Trophoblast cell (in vitro differentiated cells and primary cell): ENCODE measurements at regions not wholly inside any gene's neighbourhood (a gene's known extent, or its start where the extent isn't known, plus 50 kb on each side); places are given as distances from the start of the nearest gene placed in this dataset.

ENCODE experiments used
- DNase-seq, 2 donors: peaks; one replicate each; pipeline ENCODE4 v3.0.0-alpha.2; 2016
- H2AFZ ChIP-seq: 2 replicates; pipeline ENCODE4 v1.6.1; 2013; ENCODE audit warnings: low read length, moderate library complexity, mild to moderate bottlenecking; ENCODE audit not compliant: insufficient read depth, poor library complexity
- H2AK5ac ChIP-seq: 2 replicates; pipeline ENCODE4 v1.6.1; 2013; ENCODE audit warnings: mild to moderate bottlenecking, low read length
- H2BK120ac ChIP-seq: 2 replicates; pipeline ENCODE4 v1.6.1; 2013; ENCODE audit warnings: low read length, mild to moderate bottlenecking, moderate library complexity; ENCODE audit not compliant: insufficient read depth, poor library complexity
- H2BK12ac ChIP-seq: 2 replicates; pipeline ENCODE4 v1.6.1; 2013; ENCODE audit warnings: mild to moderate bottlenecking, low read length, moderate library complexity
- H2BK5ac ChIP-seq: 2 replicates; pipeline ENCODE4 v1.6.1; 2013; ENCODE audit warnings: low read length, low read depth, moderate library complexity, mild to moderate bottlenecking; ENCODE audit not compliant: poor library complexity
- H3K14ac ChIP-seq: 2 replicates; pipeline ENCODE4 v1.6.1; 2013; ENCODE audit warnings: mild to moderate bottlenecking, low read length
- H3K18ac ChIP-seq: 2 replicates; pipeline ENCODE4 v1.6.1; 2013; ENCODE audit warnings: mild to moderate bottlenecking, low read length
- H3K23ac ChIP-seq: 2 replicates; pipeline ENCODE4 v1.6.1; 2013; ENCODE audit warnings: low read length
- H3K27ac ChIP-seq: 2 replicates; pipeline ENCODE4 v1.5.1; 2013; ENCODE audit warnings: low read depth, mild to moderate bottlenecking, inconsistent platforms, low read length, moderate library complexity
- H3K27me3 ChIP-seq: 2 replicates; pipeline ENCODE4 v1.6.1; 2013; ENCODE audit warnings: inconsistent platforms, mild to moderate bottlenecking, low read length, moderate library complexity; ENCODE audit not compliant: insufficient read depth
- H3K36me3 ChIP-seq, 2 experiments: 1 replicate in 1 of 2; 2 replicates in 1 of 2; pipeline ENCODE4 v1.6.1; 2013; ENCODE audit warnings: low read length in 2 of 2, mild to moderate bottlenecking in 2 of 2, moderate library complexity in 1 of 2; ENCODE audit not compliant: insufficient read depth in 2 of 2, control insufficient read depth in 1 of 2
- H3K4ac ChIP-seq: 2 replicates; pipeline ENCODE4 v1.6.1; 2013; ENCODE audit warnings: low read depth, mild to moderate bottlenecking, low read length, moderate library complexity
- H3K4me1 ChIP-seq, 2 experiments: 1 replicate in 1 of 2; 2 replicates in 1 of 2; pipeline ENCODE4 v1.6.1; 2013; ENCODE audit warnings: low read length in 2 of 2, mild to moderate bottlenecking in 2 of 2, moderate library complexity in 1 of 2; ENCODE audit not compliant: insufficient read depth in 2 of 2, control insufficient read depth in 1 of 2
- H3K4me2 ChIP-seq: 2 replicates; pipeline ENCODE4 v1.6.1; 2013; ENCODE audit warnings: inconsistent platforms, mild to moderate bottlenecking, low read length, moderate library complexity
- H3K4me3 ChIP-seq: 2 replicates; pipeline ENCODE4 v1.5.1; 2013; ENCODE audit warnings: mild to moderate bottlenecking, low read depth, low read length, inconsistent platforms
- H3K79me1 ChIP-seq: one replicate; pipeline ENCODE4 v1.6.1; 2013; ENCODE audit warnings: low read length
- H3K79me2 ChIP-seq: 2 replicates; pipeline ENCODE4 v1.6.1; 2013; ENCODE audit warnings: low read length, mild to moderate bottlenecking; ENCODE audit not compliant: control insufficient read depth, insufficient read depth, poor library complexity
- H3K9ac ChIP-seq: 2 replicates; pipeline ENCODE4 v1.6.1; 2013; ENCODE audit warnings: mild to moderate bottlenecking, low read length
- H3K9me3 ChIP-seq: 2 replicates; pipeline ENCODE4 v1.6.1; 2013; ENCODE audit warnings: low read depth, mild to moderate bottlenecking, control low read depth, inconsistent platforms, low read length; ENCODE audit not compliant: insufficient read depth
- H4K12ac ChIP-seq: 2 replicates; pipeline ENCODE4 v1.6.1; 2013; ENCODE audit warnings: low read depth, mild to moderate bottlenecking, low read length, moderate library complexity
- H4K8ac ChIP-seq: 2 replicates; pipeline ENCODE4 v1.6.1; 2013; ENCODE audit warnings: low read depth, mild to moderate bottlenecking, low read length, moderate library complexity
- H4K91ac ChIP-seq: one replicate; pipeline ENCODE4 v1.6.1; 2013; ENCODE audit warnings: low read depth, mild to moderate bottlenecking, low read length, moderate library complexity
- WGBS: extraction: QIAGEN DNeasy Blood & Tissue Kit; methylation state at CpG from one replicate; pipeline ENCODE4 v1.1.7; 2013; ENCODE audit warnings: missing lambda C conversion rate; ENCODE audit not compliant: insufficient read length, insufficient coverage; ENCODE audit errors: extremely low coverage; 5-methylcytosine and 5-hydroxymethylcytosine counted together

DNA sequence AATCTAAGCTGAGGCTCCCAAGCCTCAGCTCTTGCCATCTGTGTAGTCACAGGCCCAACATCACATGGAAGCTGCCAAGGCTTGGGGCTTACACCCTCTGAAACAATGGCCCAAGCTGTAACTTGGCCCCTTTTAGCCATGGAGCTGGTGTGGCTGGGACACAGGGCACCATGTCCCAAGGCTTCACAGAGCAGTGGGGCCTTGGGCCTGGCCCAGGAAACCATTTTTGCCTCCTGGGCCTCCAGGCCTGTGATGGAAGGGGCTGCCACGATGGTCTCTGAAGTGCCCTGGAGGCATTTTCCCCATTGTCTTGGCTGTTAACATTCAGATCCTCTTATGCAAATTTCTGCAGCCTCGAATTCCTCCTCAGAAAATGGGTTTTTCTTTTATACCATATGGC lies 952.3 kb upstream of the GOT2 start:
- Histone ChIP-seq H3K4me2 (no peak overlapping the region), H4K91ac (no peak overlapping the region), H3K4me1 (no peaks in the 10 kb centered on the region), H3K23ac (no peak overlapping the region), H3K79me1 (no peaks in the 10 kb centered on the region), H4K12ac (no peak overlapping the region), H3K27me3 (no peaks in the 10 kb centered on the region), H3K79me2 (no peaks in the 10 kb centered on the region), H3K14ac (no peak overlapping the region), H2AFZ (no peak overlapping the region), H2BK5ac (no peak overlapping the region), H3K4me3 (no peak overlapping the region), H3K9me3 (peaks cover 7% of the 10 kb centered on the region), H3K27ac (no peak overlapping the region), H2BK12ac (no peak overlapping the region), H3K4ac (no peak overlapping the region), H2BK120ac (no peak overlapping the region), H3K36me3 (no peaks in the 10 kb centered on the region), H2AK5ac (no peak overlapping the region), H3K18ac (no peak overlapping the region), H3K9ac (no peak overlapping the region), H4K8ac (no peak overlapping the region)
- DNase-seq, result no peak
- WGBS, result no CpG with 5 or more reads among the region's 2 CpGs

DNA sequence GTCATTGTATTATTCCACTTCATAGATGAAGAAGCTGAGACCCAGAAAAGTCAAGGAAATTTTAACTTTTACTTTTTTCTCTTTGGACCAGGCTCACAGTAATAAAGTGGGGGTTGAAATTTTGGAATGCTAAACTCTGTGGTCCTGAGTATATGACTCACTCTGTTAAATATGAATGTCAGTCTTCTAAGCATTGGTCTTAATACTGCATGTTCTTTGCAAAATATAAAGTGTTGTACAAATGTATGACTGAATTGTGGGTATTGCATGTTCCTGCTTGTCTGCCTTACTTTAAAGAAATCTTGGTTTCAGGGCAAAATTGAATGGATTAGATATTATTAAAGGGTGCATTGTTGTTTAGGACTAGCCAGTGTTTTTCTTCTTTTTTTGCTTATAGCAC lies 950.8 kb upstream of the GOT2 start:
- Histone ChIP-seq H3K4me1 (no peaks in the 10 kb centered on the region), H2AK5ac (no peak overlapping the region), H3K27me3 (no peaks in the 10 kb centered on the region), H3K23ac (no peak overlapping the region), H2BK12ac (no peak overlapping the region), H3K4me3 (no peak overlapping the region), H3K9me3 (peaks cover 7% of the 10 kb centered on the region), H2BK5ac (no peak overlapping the region), H4K91ac (no peak overlapping the region), H3K36me3 (no peaks in the 10 kb centered on the region), H2AFZ (no peak overlapping the region), H3K9ac (no peak overlapping the region), H3K4ac (no peak overlapping the region), H3K4me2 (no peak overlapping the region), H3K14ac (no peak overlapping the region), H3K79me1 (no peaks in the 10 kb centered on the region), H4K8ac (no peak overlapping the region), H3K79me2 (no peaks in the 10 kb centered on the region), H4K12ac (no peak overlapping the region), H2BK120ac (no peak overlapping the region), H3K18ac (no peak overlapping the region), H3K27ac (no peak overlapping the region)
- DNase-seq, result no peak

DNA sequence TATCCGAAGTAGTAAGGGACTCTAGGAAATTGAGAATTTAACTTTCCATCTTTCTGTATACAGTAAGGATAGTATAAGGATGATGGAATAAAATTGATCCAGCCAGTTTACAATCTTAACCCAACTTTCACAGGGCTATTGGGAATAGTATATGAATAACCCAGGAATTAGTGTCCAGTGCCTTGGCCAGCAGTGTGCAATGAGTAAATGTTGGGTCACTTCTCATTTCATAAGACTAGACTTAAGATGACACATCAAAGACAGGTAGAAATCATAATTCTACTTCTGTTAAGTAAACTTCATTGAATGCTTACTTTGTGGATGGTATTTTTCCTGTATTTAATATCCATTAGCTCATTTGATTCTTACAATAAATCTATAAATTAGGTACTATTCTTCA lies 949.6 kb upstream of the GOT2 start:
- no peak overlapping the region for H2AK5ac ChIP-seq
- DNase-seq, result no peak
- H2BK120ac ChIP-seq, result no peak overlapping the region
- H3K27me3 ChIP-seq, result no peaks in the 10 kb centered on the region
- H3K9ac ChIP-seq, result no peak overlapping the region
- no peak overlapping the region for H2BK12ac ChIP-seq
- no peak overlapping the region for H4K12ac ChIP-seq
- no peak overlapping the region for H3K23ac ChIP-seq
- H3K79me1 ChIP-seq, result no peaks in the 10 kb centered on the region
- no peaks in the 10 kb centered on the region for H3K36me3 ChIP-seq
- no peak overlapping the region for H4K8ac ChIP-seq
- no peak overlapping the region for H3K4me2 ChIP-seq
- H3K14ac ChIP-seq, result no peak overlapping the region
- H3K9me3 ChIP-seq, result peaks cover 7% of the 10 kb centered on the region
- H3K18ac ChIP-seq, result no peak overlapping the region
- H3K4me1 ChIP-seq, result no peaks in the 10 kb centered on the region
- no peak overlapping the region for H2BK5ac ChIP-seq
- no peak overlapping the region for H4K91ac ChIP-seq
- H3K4ac ChIP-seq, result no peak overlapping the region
- no peak overlapping the region for H3K4me3 ChIP-seq
- no peaks in the 10 kb centered on the region for H3K79me2 ChIP-seq
- H2AFZ ChIP-seq, result no peak overlapping the region
- no peak overlapping the region for H3K27ac ChIP-seq
- no CpG with 5 or more reads among the region's 1 CpG for WGBS

DNA sequence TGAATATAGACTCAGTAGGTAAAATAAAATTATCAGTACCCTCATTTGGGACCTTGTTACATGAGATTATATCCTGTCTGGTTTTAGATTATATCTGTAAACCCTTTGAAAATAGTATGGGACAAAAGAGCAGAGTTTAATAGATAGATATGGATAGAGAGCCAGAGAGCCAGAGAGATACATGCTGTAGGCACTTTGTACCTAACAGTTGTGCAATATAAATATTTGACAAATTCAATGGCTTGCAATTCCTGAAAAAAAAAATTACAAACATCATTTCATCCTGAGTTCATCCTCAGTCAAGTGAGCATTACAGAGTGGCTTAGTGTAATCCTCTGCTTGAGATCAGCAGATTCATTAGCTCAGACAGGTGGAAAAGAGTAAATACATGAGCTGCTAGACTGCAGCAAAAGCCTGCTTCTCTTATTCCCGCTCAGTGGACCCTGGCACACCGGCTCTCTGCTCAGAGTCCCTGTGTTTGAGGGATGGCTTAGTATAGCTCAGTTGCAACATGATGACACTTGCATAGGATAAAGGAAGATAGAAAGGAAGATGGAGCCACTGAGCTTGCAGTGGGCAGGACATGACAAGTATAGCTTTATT lies 931.6 kb upstream of the GOT2 start:
- no peak overlapping the region for H2BK120ac ChIP-seq
- H3K27me3 ChIP-seq, result no peaks in the 10 kb centered on the region
- no peak overlapping the region for H4K12ac ChIP-seq
- no peak overlapping the region for H3K9ac ChIP-seq
- no peak overlapping the region for H2BK12ac ChIP-seq
- H3K27ac ChIP-seq, result no peak overlapping the region
- H3K36me3 ChIP-seq, result no peaks in the 10 kb centered on the region
- WGBS, result no CpG with 5 or more reads among the region's 2 CpGs
- no peaks in the 10 kb centered on the region for H3K79me1 ChIP-seq
- H3K9me3 ChIP-seq, result no peaks in the 10 kb centered on the region
- no peaks in the 10 kb centered on the region for H3K4me1 ChIP-seq
- no peak overlapping the region for H3K4me2 ChIP-seq
- no peak overlapping the region for H3K18ac ChIP-seq
- no peak for DNase-seq
- no peak overlapping the region for H4K8ac ChIP-seq
- no peak overlapping the region for H3K4me3 ChIP-seq
- no peak overlapping the region for H3K23ac ChIP-seq
- no peak overlapping the region for H3K14ac ChIP-seq
- no peak overlapping the region for H2AK5ac ChIP-seq
- H4K91ac ChIP-seq, result no peak overlapping the region
- no peak overlapping the region for H2AFZ ChIP-seq
- H3K4ac ChIP-seq, result no peak overlapping the region
- H3K79me2 ChIP-seq, result no peaks in the 10 kb centered on the region
- H2BK5ac ChIP-seq, result no peak overlapping the region
